ENCODE measurements at regions not wholly inside any gene's neighbourhood (a gene's known extent, or its start where the extent isn't known, plus 50 kb on each side); places are given as distances from the start of the nearest gene placed in this dataset.

GRCh38 chr1:83024251-83024767 is 974.6 kb downstream of the TTLL7 start:
- TF ChIP-seq EZH2 (IDR thresholded peaks at IDR 0.05; ENCODE audit: borderline replicate concordance, low read length) (no peak), CTCF (IDR thresholded peaks at IDR 0.05; ENCODE audit: low read length) (no peak)
